Lung (tissue), 11 donors: ENCODE measurements at regions not wholly inside any gene's neighbourhood (a gene's known extent, or its start where the extent isn't known, plus 50 kb on each side); places are given as distances from the start of the nearest gene placed in this dataset.

Experiments used
- ATAC-seq: fragments of 200-7000 bp; cut with Tn5 transposase; one replicate; pipeline ENCODE4 v1.9.1; 2020; ENCODE audit warnings: moderate number of reproducible peaks; ENCODE audit not compliant: insufficient read depth, low FRiP score
- DNase-seq, 3 donors: peaks; one replicate each; pipeline ENCODE4 v3.0.0-alpha.2; 2013 to 2017
- H3K27ac ChIP-seq, 2 donors: one replicate each; pipeline ENCODE4 v1.5.1; 2013; ENCODE audit warnings: mild to moderate bottlenecking in 2 of 2, moderate library complexity in 2 of 2, control low read depth in 1 of 2, inconsistent platforms in 1 of 2, low read depth in 1 of 2, low read length in 1 of 2
- H3K27me3 ChIP-seq, 3 donors: one replicate each; pipeline ENCODE4 v1.5.1; 2013; ENCODE audit warnings: low read length in 2 of 3; ENCODE audit not compliant: control insufficient read depth in 3 of 3, insufficient read depth in 3 of 3
- H3K36me3 ChIP-seq, 4 donors: one replicate each; pipeline ENCODE4 v1.5.1; 2013; ENCODE audit warnings: low read length in 4 of 4, mild to moderate bottlenecking in 1 of 4, moderate library complexity in 1 of 4; ENCODE audit not compliant: control insufficient read depth in 4 of 4, insufficient read depth in 4 of 4
- H3K4me1 ChIP-seq, 5 donors: one replicate each; pipeline ENCODE4 v1.5.1; 2013; ENCODE audit warnings: low read length in 5 of 5, mild to moderate bottlenecking in 2 of 5, moderate library complexity in 1 of 5; ENCODE audit not compliant: control insufficient read depth in 5 of 5, insufficient read depth in 5 of 5
- H3K4me3 ChIP-seq: one replicate; pipeline ENCODE4 v1.5.1; 2013; ENCODE audit warnings: mild to moderate bottlenecking, control low read depth, moderate library complexity
- H3K9ac ChIP-seq, 2 donors: one replicate each; pipeline ENCODE4 v1.5.1; 2013; ENCODE audit warnings: low read length in 2 of 2, control low read depth in 1 of 2; ENCODE audit not compliant: insufficient read depth in 1 of 2
- H3K9me3 ChIP-seq, 4 donors: one replicate each; pipeline ENCODE4 v1.5.1; 2013; ENCODE audit warnings: low read length in 3 of 4, mild to moderate bottlenecking in 1 of 4, moderate library complexity in 1 of 4; ENCODE audit not compliant: control insufficient read depth in 4 of 4, insufficient read depth in 3 of 4
- CTCF ChIP-seq: IDR thresholded peaks from 2 replicates; pipeline ENCODE4 v1.5.1; 2012; ENCODE audit warnings: mild to moderate bottlenecking; ENCODE audit errors: control extremely low read depth, extremely low read depth
- WGBS, 2 donors: extraction: QIAGEN DNeasy Blood & Tissue Kit; methylation state at CpG; one replicate each; pipeline ENCODE4 v1.1.7; 2013; 5-methylcytosine and 5-hydroxymethylcytosine counted together
- donor health status: control.
- donor health status: control.
- donor health status: Bipolar disorder and iron deficiency.
- donor health status: healthy.
- donor health status: DM: yes; HTN: yes; CAD: no.

GRCh38 chr18:39238981-39239660 lies 1673.5 kb upstream of the CELF4 start:
- peak in 2 of 3 donors; percentile 18 to 28 for DNase-seq
- Histone ChIP-seq H3K36me3 (no peaks in the 10 kb centered on the region), H3K4me1 (no peaks in the 10 kb centered on the region), H3K9ac (no peak overlapping the region), H3K27me3 (no peaks in the 10 kb centered on the region), H3K9me3 (peaks cover 0 to 4% (median 0%) of the 10 kb centered on the region in 4 donors), H3K27ac (no peak overlapping the region), H3K4me3 (no peak overlapping the region)
- WGBS, 2 donors: 78 to 83% methylated on average over 5 of the region's 5 CpGs
- TF ChIP-seq CTCF: no peak
- ATAC-seq: no peak

GRCh38 chr18:39235118-39235719 lies 1669.6 kb upstream of the CELF4 start:
- Histone ChIP-seq H3K36me3 (no peaks in the 10 kb centered on the region), H3K9ac (no peak overlapping the region), H3K9me3 (peaks cover 0 to 5% (median 0%) of the 10 kb centered on the region in 4 donors), H3K4me3 (no peak overlapping the region), H3K27ac (no peak overlapping the region), H3K4me1 (no peaks in the 10 kb centered on the region), H3K27me3 (no peaks in the 10 kb centered on the region)
- no peak for TF ChIP-seq CTCF
- DNase-seq (no peak), ATAC-seq (no peak)
- 93 to 95% methylated on average over 19 of the region's 19 CpGs for WGBS, 2 donors

DNA sequence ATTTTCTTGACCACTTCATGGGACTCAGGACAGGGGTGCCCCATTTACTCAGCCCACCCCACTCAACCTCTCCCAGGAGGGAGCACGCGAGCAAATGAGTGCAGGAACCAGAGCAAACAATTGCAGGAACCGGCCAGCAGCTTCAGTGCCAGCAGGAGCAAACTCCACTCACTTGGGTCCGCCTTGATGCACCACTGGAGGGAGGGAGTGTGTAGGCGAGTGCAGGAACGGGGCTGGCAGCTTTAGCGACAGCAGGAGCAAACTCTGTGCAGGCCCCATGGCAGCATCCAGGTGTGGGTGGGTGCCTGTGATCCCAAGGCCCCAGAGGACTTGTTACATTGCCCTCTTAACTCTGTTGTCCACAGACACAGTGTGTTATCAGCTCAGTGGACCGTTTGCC lies 1667.3 kb upstream of the CELF4 start:
- Histone ChIP-seq H3K36me3 (no peaks in the 10 kb centered on the region), H3K9me3 (peaks cover 0 to 5% (median 0%) of the 10 kb centered on the region in 4 donors), H3K27ac (no peak overlapping the region), H3K27me3 (no peaks in the 10 kb centered on the region), H3K4me3 (no peak overlapping the region), H3K9ac (no peak overlapping the region), H3K4me1 (no peaks in the 10 kb centered on the region)
- TF ChIP-seq CTCF: no peak
- no peak for ATAC-seq
- WGBS, 2 donors: 74 to 76% methylated on average over 8 of the region's 8 CpGs
- DNase-seq: no peak
